HepG2 (cell line): ENCODE measurements at regions not wholly inside any gene's neighbourhood (a gene's known extent, or its start where the extent isn't known, plus 50 kb on each side); places are given as distances from the start of the nearest gene placed in this dataset.

Experiments
- ATAC-seq: fragments of 200-7000 bp; cut with Tn5 transposase; 3 replicates; pipeline ENCODE4 v1.9.1; 2020; ENCODE audit warnings: mild to moderate bottlenecking, moderate library complexity
- BruUV-seq: library from RNA; stranded (reverse); fragments of 400-500 nt; replicated peaks from 2 replicates; lab custom pipeline; 2021; lab: Mats Ljungman, UMichigan
- CTCF ChIA-PET: fragments of 300-600 bp; formaldehyde crosslinking; extraction: SDS; loops from one replicate; lab custom pipeline; 2021; ENCODE audit warnings: low total read pairs, inconsistent platforms, low intra/inter-chr PET ratio; lab: Yijun Ruan, JAX
- POLR2A ChIA-PET: fragments of 350-600 bp; sonication (Branson Sonifier 250); formaldehyde crosslinking; loops from one replicate; lab custom pipeline; 2020; ENCODE audit warnings: antibody characterized with exemption, inconsistent platforms; lab: Yijun Ruan, JAX
- DNase-seq: peaks from one replicate; pipeline ENCODE4 v3.0.0-alpha.2; 2015; ENCODE audit warnings: low spot score
- FAIRE-seq: peaks from 3 replicates; lab custom pipeline; 2011; peaks lifted over from hg19 to GRCh38; lab: Jason Lieb, UNC
- H2AFZ ChIP-seq: one replicate; pipeline ENCODE4 v1.6.1; 2011; ENCODE audit warnings: low read length, inconsistent platforms
- H3K27ac ChIP-seq: fragments of 300-600 bp; 3 replicates; pipeline ENCODE4 v1.8.0; 2011; ENCODE audit warnings: mixed run types, mild to moderate bottlenecking, mixed read lengths, low read length, inconsistent platforms; ENCODE audit not compliant: insufficient read depth; ENCODE audit errors: extremely low read length
- H3K27me3 ChIP-seq, 2 experiments: fragments of 200-600 bp in 1 of 2; 2 replicates in 1 of 2; 3 replicates in 1 of 2; pipeline versions ENCODE4 v1.6.0 to v1.8.0; 2011; ENCODE audit warnings: low read length in 2 of 2, mild to moderate bottlenecking in 2 of 2, moderate library complexity in 2 of 2, inconsistent platforms in 1 of 2; ENCODE audit not compliant: insufficient read depth in 2 of 2, control insufficient read depth in 1 of 2
- H3K36me3 ChIP-seq, 2 experiments: fragments of 200-600 bp in 1 of 2; replicated peaks in 1 of 2; 2 replicates in 1 of 2; 3 replicates in 1 of 2; pipeline versions ENCODE4 v1.5.1 to v1.8.0; 2011; ENCODE audit warnings: low read length in 2 of 2, inconsistent platforms in 1 of 2; ENCODE audit not compliant: insufficient read depth in 2 of 2, control insufficient read depth in 1 of 2
- H3K4me1 ChIP-seq: 2 replicates; pipeline ENCODE4 v1.5.1; 2012; ENCODE audit warnings: low read length, inconsistent platforms; ENCODE audit not compliant: insufficient read depth
- H3K4me2 ChIP-seq: 2 replicates; pipeline ENCODE4 v1.6.0; 2011; ENCODE audit warnings: low read depth, low read length, inconsistent platforms
- H3K4me3 ChIP-seq, 3 experiments: fragments of 200-600 bp in 1 of 3; sonication (generic), shearing (Covaris generic) in 1 of 3; replicated peaks in 1 of 3; 2 replicates each; pipeline ENCODE4 v1.5.1; 2011 to 2016; ENCODE audit warnings: low read length in 3 of 3, inconsistent platforms in 2 of 3, low read depth in 2 of 3, mild to moderate bottlenecking in 2 of 3, control low read depth in 1 of 3, mixed read lengths in 1 of 3; ENCODE audit not compliant: insufficient read depth in 1 of 3
- H3K79me2 ChIP-seq: one replicate; pipeline ENCODE4 v1.6.1; 2011; ENCODE audit warnings: low read length, inconsistent platforms; ENCODE audit not compliant: insufficient read depth
- H3K9ac ChIP-seq: 2 replicates; pipeline ENCODE4 v1.6.0; 2011; ENCODE audit warnings: mild to moderate bottlenecking, low read depth, low read length, inconsistent platforms; ENCODE audit not compliant: insufficient read depth
- H3K9me3 ChIP-seq: 2 replicates; pipeline ENCODE4 v1.5.1; 2012; ENCODE audit warnings: mild to moderate bottlenecking, low read length
- H4K20me1 ChIP-seq: 2 replicates; pipeline ENCODE4 v1.6.0; 2011; ENCODE audit warnings: inconsistent platforms, mild to moderate bottlenecking, low read length, moderate library complexity; ENCODE audit not compliant: insufficient read depth
- HMG20B ChIP-seq: conservative IDR thresholded peaks from 2 replicates; pipeline ENCODE4 v1.6.1; 2016; ENCODE audit warnings: missing genetic modification reagents, missing compliant biosample characterization
- IRF1 ChIP-seq: sonication (generic); formaldehyde crosslinking; IDR thresholded peaks from 2 replicates; pipeline ENCODE4 v1.4.0; 2020; ENCODE audit warnings: low read depth, mild to moderate bottlenecking, missing genetic modification reagents
- MAF1 ChIP-seq: sonication (generic); formaldehyde crosslinking; IDR thresholded peaks from 2 replicates; pipeline ENCODE4 v1.5.0; 2020; ENCODE audit warnings: missing genetic modification reagents, borderline replicate concordance
- MEIS2 ChIP-seq: sonication (generic); formaldehyde crosslinking; IDR thresholded peaks from 2 replicates; pipeline ENCODE4 v1.9.0; 2021; ENCODE audit warnings: mild to moderate bottlenecking, missing genetic modification reagents
- NBN ChIP-seq: fragments of 450-650 bp; conservative IDR thresholded peaks from 2 replicates; pipeline ENCODE4 v1.6.1; 2017
- ZNF644 ChIP-seq: IDR thresholded peaks from 2 replicates; pipeline ENCODE4 v1.6.1; 2016; ENCODE audit warnings: low read depth
- ZNF646 ChIP-seq: sonication (generic); formaldehyde crosslinking; IDR thresholded peaks from 2 replicates; pipeline ENCODE4 v1.9.0; 2021; ENCODE audit warnings: mild to moderate bottlenecking, missing genetic modification reagents
- WGBS: methylation state at CpG from one replicate; pipeline ENCODE4 v1.1.6; 2017; ENCODE audit warnings: low lambda C conversion rate; 5-methylcytosine and 5-hydroxymethylcytosine counted together
- in situ Hi-C: cut with HindIII; loops from 2 replicates; pipeline ENCODE4 v1.10.0; 2017; ENCODE audit warnings: low pct_unique_long_range_greater_than_20kb; ENCODE audit not compliant: extremely low pct_ligation_motif_present
- intact Hi-C: fragments of 100-400 bp; cut with micrococcal nuclease; formaldehyde crosslinking; loops from one replicate; pipeline ENCODE4 v1.10.0; 2022; ENCODE audit not compliant: unreplicated experiment
- TF ChIP-seq, protein P1 (sequence below): sonication (generic); formaldehyde crosslinking; IDR thresholded peaks from 2 replicates; pipeline ENCODE4 v1.4.0; 2020; ENCODE audit warnings: missing genetic modification reagents

DNA sequence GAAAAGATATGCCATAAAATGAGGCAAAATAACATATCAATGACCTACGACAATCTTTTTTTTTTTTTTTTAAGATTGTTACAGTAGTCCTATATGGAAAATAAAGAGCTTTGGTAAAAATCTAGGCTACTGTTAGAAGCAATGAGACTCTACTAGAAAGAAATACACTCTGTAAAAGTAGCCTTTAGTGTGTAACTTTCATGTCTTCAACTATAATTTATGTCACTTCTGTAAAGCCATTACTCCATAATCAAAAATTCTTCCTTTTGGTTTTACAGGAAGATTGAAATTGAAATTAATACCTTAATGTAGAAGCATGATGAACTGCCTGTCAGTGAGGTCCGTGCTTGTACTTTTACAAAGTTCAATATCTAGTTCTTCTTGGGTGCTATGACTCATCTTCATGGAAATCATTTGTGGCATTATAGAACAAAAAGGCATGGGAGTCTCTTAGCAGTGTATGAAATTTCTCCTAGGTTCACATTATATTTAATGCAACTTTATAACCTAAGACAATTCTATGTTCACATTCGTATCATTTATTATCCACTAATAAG lies 1393.1 kb downstream of the EFNA5 start:
- FAIRE-seq (no peak), ATAC-seq (no peak), DNase-seq (no peak)
- Histone ChIP-seq H3K4me1 (no peaks in the 10 kb centered on the region), H3K9me3 (no peaks in the 10 kb centered on the region), H4K20me1 (no peaks in the 10 kb centered on the region), H3K27ac (no peak overlapping the region), H3K36me3 (no peaks in the 10 kb centered on the region), H3K79me2 (no peaks in the 10 kb centered on the region), H3K4me2 (no peak overlapping the region), H2AFZ (no peak overlapping the region), H3K27me3 (no peaks in the 10 kb centered on the region), H3K9ac (no peak overlapping the region), H3K4me3 (no peak overlapping the region)
- intact Hi-C loops (no loop called here), in situ Hi-C loops (no loop called here)
- TF ChIP-seq IRF1 (CRISPR knock-in tag) (no peak), NBN (no peak), ZNF644 (CRISPR knock-in tag) (no peak), ZNF646 (CRISPR knock-in tag) (no peak), MAF1 (CRISPR knock-in tag) (no peak), HMG20B (CRISPR knock-in tag) (no peak), MEIS2 (no peak)
- TF ChIP-seq, protein P1, sequence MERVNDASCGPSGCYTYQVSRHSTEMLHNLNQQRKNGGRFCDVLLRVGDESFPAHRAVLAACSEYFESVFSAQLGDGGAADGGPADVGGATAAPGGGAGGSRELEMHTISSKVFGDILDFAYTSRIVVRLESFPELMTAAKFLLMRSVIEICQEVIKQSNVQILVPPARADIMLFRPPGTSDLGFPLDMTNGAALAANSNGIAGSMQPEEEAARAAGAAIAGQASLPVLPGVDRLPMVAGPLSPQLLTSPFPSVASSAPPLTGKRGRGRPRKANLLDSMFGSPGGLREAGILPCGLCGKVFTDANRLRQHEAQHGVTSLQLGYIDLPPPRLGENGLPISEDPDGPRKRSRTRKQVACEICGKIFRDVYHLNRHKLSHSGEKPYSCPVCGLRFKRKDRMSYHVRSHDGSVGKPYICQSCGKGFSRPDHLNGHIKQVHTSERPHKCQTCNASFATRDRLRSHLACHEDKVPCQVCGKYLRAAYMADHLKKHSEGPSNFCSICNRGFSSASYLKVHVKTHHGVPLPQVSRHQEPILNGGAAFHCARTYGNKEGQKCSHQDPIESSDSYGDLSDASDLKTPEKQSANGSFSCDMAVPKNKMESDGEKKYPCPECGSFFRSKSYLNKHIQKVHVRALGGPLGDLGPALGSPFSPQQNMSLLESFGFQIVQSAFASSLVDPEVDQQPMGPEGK: no peak
- 2% methylated on average over 3 of the region's 3 CpGs for WGBS
- BruUV-seq: no TSS peak
- ChIA-PET POLR2A (no interaction called here), CTCF (no interaction called here)
